ENCODE measurements at regions not wholly inside any gene's neighbourhood (a gene's known extent, or its start where the extent isn't known, plus 50 kb on each side); places are given as distances from the start of the nearest gene placed in this dataset.

DNA sequence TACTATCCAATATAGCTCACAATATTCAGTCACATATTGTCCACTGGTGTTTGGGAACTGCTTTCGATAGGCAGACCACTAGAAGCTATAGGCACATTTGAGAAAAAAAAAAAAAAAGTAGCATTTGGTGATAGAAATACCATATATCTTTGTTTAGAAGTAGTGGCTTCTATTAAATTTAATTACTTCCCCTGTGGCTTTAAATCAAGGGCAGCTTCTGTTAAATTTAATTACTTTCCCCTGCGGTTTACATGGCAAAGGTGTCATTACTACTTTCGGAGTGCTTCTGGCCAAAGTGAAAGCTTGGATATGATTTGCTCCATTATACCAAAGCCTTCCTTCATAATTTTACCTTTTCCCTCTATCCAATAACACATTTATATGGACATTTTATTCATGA is 229.9 kb downstream of the TTLL7 start:
- ChIA-PET CTCF (interaction anchor here (0.6 to 0.7 kb wide), 2 partner anchors 133 to 279 kb away, joined by 3 to 4 read pairs; no protein-coding TSS in a partner anchor), POLR2A (ENCODE audit: low non-redundant PET) (no interaction called here)
- TF ChIP-seq, protein P1, sequence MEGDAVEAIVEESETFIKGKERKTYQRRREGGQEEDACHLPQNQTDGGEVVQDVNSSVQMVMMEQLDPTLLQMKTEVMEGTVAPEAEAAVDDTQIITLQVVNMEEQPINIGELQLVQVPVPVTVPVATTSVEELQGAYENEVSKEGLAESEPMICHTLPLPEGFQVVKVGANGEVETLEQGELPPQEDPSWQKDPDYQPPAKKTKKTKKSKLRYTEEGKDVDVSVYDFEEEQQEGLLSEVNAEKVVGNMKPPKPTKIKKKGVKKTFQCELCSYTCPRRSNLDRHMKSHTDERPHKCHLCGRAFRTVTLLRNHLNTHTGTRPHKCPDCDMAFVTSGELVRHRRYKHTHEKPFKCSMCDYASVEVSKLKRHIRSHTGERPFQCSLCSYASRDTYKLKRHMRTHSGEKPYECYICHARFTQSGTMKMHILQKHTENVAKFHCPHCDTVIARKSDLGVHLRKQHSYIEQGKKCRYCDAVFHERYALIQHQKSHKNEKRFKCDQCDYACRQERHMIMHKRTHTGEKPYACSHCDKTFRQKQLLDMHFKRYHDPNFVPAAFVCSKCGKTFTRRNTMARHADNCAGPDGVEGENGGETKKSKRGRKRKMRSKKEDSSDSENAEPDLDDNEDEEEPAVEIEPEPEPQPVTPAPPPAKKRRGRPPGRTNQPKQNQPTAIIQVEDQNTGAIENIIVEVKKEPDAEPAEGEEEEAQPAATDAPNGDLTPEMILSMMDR (conservative IDR thresholded peaks at IDR 0.05; ENCODE audit: low read depth), result no peak
- H3K27ac ChIP-seq, result no peak overlapping the region
- no peak for DNase-seq (ENCODE audit: low spot score)

DNA sequence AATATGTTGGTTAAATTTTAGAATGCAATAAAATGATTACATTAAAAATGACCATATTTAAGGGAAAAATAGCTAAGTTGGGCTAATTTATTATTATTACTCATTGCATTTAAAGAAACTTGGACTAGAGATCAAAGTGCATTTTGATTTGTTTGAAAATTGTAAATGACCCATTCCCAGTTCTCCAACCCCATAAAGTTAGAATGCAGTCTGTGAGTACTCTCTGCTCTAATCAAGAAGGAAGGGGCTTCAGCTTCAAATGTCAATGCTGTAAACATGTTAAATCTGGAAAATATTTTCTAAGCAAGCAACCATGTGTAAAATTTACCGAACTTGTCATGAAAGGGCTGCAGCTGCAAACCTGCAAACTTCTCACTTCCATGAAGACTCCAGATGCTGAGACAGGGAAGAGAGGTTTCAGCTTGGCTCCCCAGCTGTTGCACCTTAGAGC is 232.7 kb downstream of the TTLL7 start:
- H3K27ac ChIP-seq, result no peak overlapping the region
- POLR2A ChIA-PET (ENCODE audit: low non-redundant PET), result no interaction called here
- TF ChIP-seq, protein P1 (conservative IDR thresholded peaks at IDR 0.05; ENCODE audit: low read depth), result no peak
- CTCF ChIA-PET, result no interaction called here
- no peak for DNase-seq (ENCODE audit: low spot score)

DNA sequence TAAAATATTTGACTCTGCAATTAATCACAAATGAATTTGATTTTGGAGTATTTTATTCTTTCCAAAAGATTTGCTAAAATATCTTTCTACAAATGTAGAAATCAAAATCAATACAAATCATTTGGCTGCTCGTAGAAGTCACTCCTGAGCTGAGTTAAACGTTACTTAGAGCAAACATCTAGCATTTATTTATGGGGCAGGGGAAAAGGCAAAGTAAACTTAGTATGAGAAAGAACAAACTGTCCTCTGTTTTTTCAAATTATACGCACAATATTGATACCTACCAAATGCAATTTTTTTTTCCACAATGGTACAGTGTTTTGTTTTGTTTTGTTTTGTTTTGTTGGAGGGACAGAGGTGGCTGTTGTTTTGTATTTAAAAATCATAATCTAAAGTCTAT is 233.8 kb downstream of the TTLL7 start:
- ChIA-PET CTCF (no interaction called here), POLR2A (ENCODE audit: low non-redundant PET) (no interaction called here)
- TF ChIP-seq, protein P1 (conservative IDR thresholded peaks at IDR 0.05; ENCODE audit: low read depth), result no peak
- H3K27ac ChIP-seq, result no peak overlapping the region
- no peak for DNase-seq (ENCODE audit: low spot score)

DNA sequence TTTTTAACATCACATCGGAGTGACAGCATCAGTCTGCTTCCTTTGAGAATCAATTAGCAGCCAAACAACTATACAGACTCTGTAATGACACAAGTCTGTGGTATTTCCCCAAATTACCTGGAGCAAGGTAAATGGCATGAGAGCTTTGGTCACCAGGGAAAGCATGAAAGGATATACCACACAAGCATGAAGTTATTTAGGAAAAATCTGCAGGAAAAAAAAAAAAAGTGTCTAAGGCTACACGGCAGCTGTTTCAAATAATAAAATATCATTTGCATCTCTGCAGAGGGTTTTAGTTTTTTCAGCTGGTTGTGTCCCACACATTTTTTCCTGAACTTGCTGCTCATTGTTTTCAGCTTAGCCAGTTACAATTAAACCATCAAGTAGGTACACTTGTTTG is 234.7 kb downstream of the TTLL7 start:
- POLR2A ChIA-PET (ENCODE audit: low non-redundant PET), result no interaction called here
- CTCF ChIA-PET, result no interaction called here
- no peak for DNase-seq (ENCODE audit: low spot score)
- TF ChIP-seq, protein P1 (conservative IDR thresholded peaks at IDR 0.05; ENCODE audit: low read depth), result no peak
- no peak overlapping the region for H3K27ac ChIP-seq

DNA sequence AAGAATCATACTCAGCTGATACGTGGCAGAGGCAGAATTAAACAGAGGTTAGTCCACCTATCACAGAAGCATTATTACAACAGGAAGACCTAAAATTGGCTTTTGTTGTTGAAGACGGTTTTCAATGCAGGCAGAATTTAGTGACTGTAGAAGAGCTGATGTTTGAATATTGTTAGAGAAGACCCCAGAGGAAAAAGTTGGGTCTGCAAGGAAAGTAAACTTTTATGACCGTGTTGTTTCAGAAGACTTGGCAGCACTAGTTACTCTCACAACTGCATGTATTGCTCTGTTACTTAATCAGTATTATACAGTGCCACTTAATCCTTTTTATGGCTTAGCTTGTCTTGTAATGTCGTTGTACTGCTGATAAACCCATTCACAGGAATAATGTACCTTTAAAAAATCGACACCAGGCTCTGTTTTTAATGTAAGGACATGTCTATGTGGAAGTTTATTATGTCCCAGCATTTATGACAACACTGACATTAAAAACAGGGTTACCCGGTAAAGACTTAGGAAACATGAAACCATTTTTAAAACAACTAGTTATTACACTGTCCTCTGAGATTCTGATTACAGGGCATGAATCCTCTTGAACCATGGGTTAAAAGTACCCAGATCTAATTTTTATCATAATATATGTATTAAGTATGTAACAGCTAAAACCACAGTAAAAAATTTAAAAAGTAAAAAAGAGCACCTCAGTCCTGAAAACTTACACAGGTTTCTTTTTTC is 235.4 kb downstream of the TTLL7 start:
- POLR2A ChIA-PET (ENCODE audit: low non-redundant PET), result no interaction called here
- no peak overlapping the region for H3K27ac ChIP-seq
- CTCF ChIA-PET, result no interaction called here
- TF ChIP-seq, protein P1 (conservative IDR thresholded peaks at IDR 0.05; ENCODE audit: low read depth), result no peak
- no peak for DNase-seq (ENCODE audit: low spot score)

DNA sequence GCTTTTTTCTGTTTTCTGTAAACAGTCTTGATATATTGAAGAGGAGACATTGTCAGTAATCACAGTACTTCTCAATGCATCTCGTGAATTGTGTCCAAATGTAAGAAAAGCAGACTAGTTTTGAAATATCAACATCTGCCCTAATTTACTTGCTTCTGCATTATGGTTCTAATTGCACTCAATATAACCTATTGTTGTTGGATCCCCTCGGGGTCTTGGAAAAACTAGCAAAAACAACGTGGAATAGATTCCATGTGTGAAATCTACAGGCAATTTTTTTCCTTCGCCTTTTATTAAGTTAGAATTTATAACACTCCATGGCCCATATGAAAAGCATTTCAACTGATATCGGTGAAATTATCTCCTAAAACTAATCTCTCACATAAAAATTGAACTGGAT is 236.5 kb downstream of the TTLL7 start:
- ChIA-PET CTCF (no interaction called here), POLR2A (ENCODE audit: low non-redundant PET) (no interaction called here)
- DNase-seq (ENCODE audit: low spot score), result no peak
- TF ChIP-seq, protein P1 (conservative IDR thresholded peaks at IDR 0.05; ENCODE audit: low read depth), result no peak
- H3K27ac ChIP-seq, result no peak overlapping the region
